Activated T-cell treated with anti-CD3 and anti-CD28 coated beads, Interleukin-2, amount 50 U/mL, for 24 hours (primary cell): ENCODE measurements at regions not wholly inside any gene's neighbourhood (a gene's known extent, or its start where the extent isn't known, plus 50 kb on each side); places are given as distances from the start of the nearest gene placed in this dataset.
"Not testable (repeated sequence)": the region's sequence is repeated elsewhere in the genome, so short reads cannot be mapped to it uniquely, and the experiment has no call there.

ENCODE experiments used
- DNase-seq: peaks from one replicate; pipeline ENCODE4 v3.0.0-alpha.2; 2020
- H3K27ac Mint-ChIP-seq: 2 replicates; pipeline ENCODE4 v1.8.0; 2020; ENCODE audit warnings: mild to moderate bottlenecking, mixed read lengths
- H3K27me3 Mint-ChIP-seq: 2 replicates; pipeline ENCODE4 v1.8.0; 2020; ENCODE audit warnings: mixed read lengths
- H3K36me3 Mint-ChIP-seq: 2 replicates; pipeline ENCODE4 v1.8.0; 2020; ENCODE audit warnings: low read depth, mixed read lengths
- H3K4me1 Mint-ChIP-seq: 2 replicates; pipeline ENCODE4 v1.8.0; 2020; ENCODE audit warnings: low read depth, mixed read lengths
- H3K4me3 Mint-ChIP-seq: 2 replicates; pipeline ENCODE4 v1.8.0; 2020; ENCODE audit warnings: mild to moderate bottlenecking, moderate library complexity, mixed read lengths
- H3K9me3 Mint-ChIP-seq: 2 replicates; pipeline ENCODE4 v1.8.0; 2020; ENCODE audit warnings: mixed read lengths

GRCh38 chr1:232363008-232363407 is 266.9 kb downstream of the SIPA1L2 start:
- no peak overlapping the region for H3K27ac Mint-ChIP-seq
- no peaks in the 10 kb centered on the region for H3K36me3 Mint-ChIP-seq
- H3K4me1 Mint-ChIP-seq = no peaks in the 10 kb centered on the region
- no peak for DNase-seq
- H3K27me3 Mint-ChIP-seq = no peaks in the 10 kb centered on the region
- H3K4me3 Mint-ChIP-seq = no peak overlapping the region
- no peaks in the 10 kb centered on the region for H3K9me3 Mint-ChIP-seq

DNA sequence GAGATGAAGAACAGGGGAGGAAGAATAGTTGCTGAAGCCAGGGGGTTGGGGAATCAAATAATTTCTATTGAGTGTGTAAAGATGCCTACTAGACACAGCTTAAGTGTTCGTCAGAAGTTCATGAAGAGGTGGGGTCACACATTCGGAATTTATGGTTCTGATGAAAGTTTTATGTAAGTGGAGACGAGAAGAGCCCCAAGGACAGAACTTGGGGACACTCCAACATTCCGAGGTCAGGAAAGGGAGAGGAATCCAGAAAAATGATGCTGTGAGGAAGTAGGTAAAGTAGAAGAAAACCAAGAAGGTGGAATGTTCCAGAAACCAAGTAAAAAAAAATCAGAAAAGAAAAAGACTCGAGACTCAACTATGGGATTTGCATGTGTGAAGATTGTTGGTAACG is 272.5 kb downstream of the SIPA1L2 start:
- Mint-ChIP-seq H3K27ac (no peak overlapping the region), H3K4me1 (no peaks in the 10 kb centered on the region), H3K9me3 (no peaks in the 10 kb centered on the region), H3K36me3 (no peaks in the 10 kb centered on the region), H3K27me3 (no peaks in the 10 kb centered on the region), H3K4me3 (no peak overlapping the region)
- no peak for DNase-seq

- Mint-ChIP-seq H3K4me3 (no peak overlapping the region), H3K27ac (no peak overlapping the region), H3K36me3 (no peaks in the 10 kb centered on the region), H3K27me3 (peaks cover 7% of the 10 kb centered on the region), H3K4me1 (no peaks in the 10 kb centered on the region), H3K9me3 (no peaks in the 10 kb centered on the region)
- no peak for DNase-seq
Measured at GRCh38 chr1:232355162-232356006, 274.5 kb downstream of the SIPA1L2 start.

GRCh38 chr1:232353001-232353400 is 276.9 kb downstream of the SIPA1L2 start:
- no peaks in the 10 kb centered on the region for H3K36me3 Mint-ChIP-seq
- no peaks in the 10 kb centered on the region for H3K4me1 Mint-ChIP-seq
- H3K27me3 Mint-ChIP-seq = peaks cover 10% of the 10 kb centered on the region
- DNase-seq = no peak
- H3K27ac Mint-ChIP-seq = no peak overlapping the region
- H3K9me3 Mint-ChIP-seq = no peaks in the 10 kb centered on the region
- no peak overlapping the region for H3K4me3 Mint-ChIP-seq

- H3K27me3 Mint-ChIP-seq = peaks cover 10% of the 10 kb centered on the region
- H3K27ac Mint-ChIP-seq = no peak overlapping the region
- no peak overlapping the region for H3K4me3 Mint-ChIP-seq
Measured at GRCh38 chr1:232352366-232352765, 277.6 kb downstream of the SIPA1L2 start.

DNA sequence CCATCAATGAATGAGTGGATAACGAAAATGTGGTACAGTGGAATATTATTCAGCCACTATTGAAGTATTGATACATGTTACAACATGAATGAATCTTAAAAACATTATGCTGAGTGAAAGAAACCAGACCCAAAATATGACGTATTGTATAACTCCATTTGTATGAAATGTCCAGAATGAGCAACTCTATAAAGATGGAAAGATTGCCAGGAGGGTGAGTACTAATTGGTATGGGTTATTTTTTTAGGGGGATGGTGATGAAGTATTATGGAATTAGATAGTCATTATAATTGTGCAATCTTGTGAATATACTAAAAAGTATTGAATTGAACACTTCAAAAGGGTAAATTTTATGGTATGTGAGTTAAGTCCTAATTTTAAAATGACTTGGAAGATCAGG is 278.6 kb downstream of the SIPA1L2 start:
- Mint-ChIP-seq H3K9me3 (no peaks in the 10 kb centered on the region), H3K4me3 (no peak overlapping the region), H3K36me3 (no peaks in the 10 kb centered on the region), H3K4me1 (no peaks in the 10 kb centered on the region), H3K27me3 (peaks cover 10% of the 10 kb centered on the region), H3K27ac (no peak overlapping the region)
- no peak for DNase-seq

More at GRCh38 chr1:232352366-232352765, 277.6 kb downstream of the SIPA1L2 start:
- Mint-ChIP-seq H3K9me3 (no peaks in the 10 kb centered on the region), H3K4me1 (no peaks in the 10 kb centered on the region), H3K36me3 (no peaks in the 10 kb centered on the region)
- no peak for DNase-seq

- Mint-ChIP-seq H3K27me3 (peaks cover 17% of the 10 kb centered on the region), H3K4me3 (no peak overlapping the region), H3K4me1 (no peaks in the 10 kb centered on the region), H3K9me3 (peaks cover 10% of the 10 kb centered on the region), H3K36me3 (no peaks in the 10 kb centered on the region), H3K27ac (no peak overlapping the region)
- no peak for DNase-seq
Measured at GRCh38 chr1:232346844-232347243, 283.1 kb downstream of the SIPA1L2 start.

DNA sequence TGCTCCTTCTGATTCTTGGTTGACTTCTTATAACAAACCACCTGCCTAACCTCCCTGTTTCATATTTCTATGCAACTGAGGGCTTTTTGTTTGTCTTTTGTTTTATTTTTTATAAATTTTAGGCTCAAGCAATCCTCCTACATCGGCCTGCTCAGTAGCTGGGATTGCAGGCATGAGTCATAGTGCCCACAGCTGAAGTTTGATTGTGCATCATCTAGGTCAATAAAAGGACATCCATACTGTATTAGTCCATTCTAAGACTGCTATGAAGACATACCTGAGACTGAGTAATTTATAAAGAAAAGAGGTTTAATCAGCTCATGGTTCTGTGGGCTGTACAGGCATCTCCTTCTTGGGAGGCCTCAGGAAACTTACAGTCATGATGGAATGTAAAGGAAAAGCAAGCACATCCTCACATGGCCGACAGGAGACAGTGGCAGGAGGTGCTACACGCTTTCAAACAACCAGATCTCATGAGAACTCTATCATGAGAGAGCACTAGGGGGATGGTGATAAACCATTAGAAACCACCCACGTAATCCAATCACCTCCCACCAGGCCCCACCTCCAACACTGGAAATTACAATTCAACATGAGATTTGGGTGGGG is 285.0 kb downstream of the SIPA1L2 start:
- H3K4me3 Mint-ChIP-seq = no peak overlapping the region
- no peaks in the 10 kb centered on the region for H3K4me1 Mint-ChIP-seq
- H3K27ac Mint-ChIP-seq = no peak overlapping the region
- H3K9me3 Mint-ChIP-seq = peaks cover 10% of the 10 kb centered on the region
- peaks cover 15% of the 10 kb centered on the region for H3K27me3 Mint-ChIP-seq
- H3K36me3 Mint-ChIP-seq = no peaks in the 10 kb centered on the region
- DNase-seq = no peak

GRCh38 chr1:232344186-232344585 is 285.7 kb downstream of the SIPA1L2 start:
- not testable (repeated sequence) for H3K36me3 Mint-ChIP-seq, H3K4me1 Mint-ChIP-seq, H3K27ac Mint-ChIP-seq, H3K4me3 Mint-ChIP-seq, DNase-seq
- peaks cover 10% of the 10 kb centered on the region for H3K9me3 Mint-ChIP-seq
- peaks cover 15% of the 10 kb centered on the region for H3K27me3 Mint-ChIP-seq

DNA sequence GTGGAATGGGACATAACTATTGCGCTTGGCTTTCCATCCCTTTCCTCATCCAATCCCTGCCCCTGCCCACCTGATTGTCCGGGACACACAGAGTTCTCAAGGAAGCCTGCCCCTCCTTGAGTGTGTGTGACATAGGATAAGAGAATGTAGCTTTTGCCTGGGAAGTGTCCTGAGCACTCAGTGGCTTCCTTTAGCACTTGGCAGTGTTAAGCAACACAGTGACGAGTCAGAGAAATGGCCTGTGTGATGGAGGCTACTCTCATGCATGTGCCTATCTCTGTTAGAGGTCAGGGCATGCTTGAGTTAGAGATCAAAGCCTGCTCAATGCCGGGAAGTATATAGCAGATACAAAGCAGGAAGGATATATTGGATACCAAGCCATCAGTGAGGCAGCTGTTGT is 289.5 kb downstream of the SIPA1L2 start:
- Mint-ChIP-seq H3K4me3 (no peak overlapping the region), H3K4me1 (peaks cover 7% of the 10 kb centered on the region), H3K9me3 (peaks cover 5% of the 10 kb centered on the region), H3K36me3 (no peaks in the 10 kb centered on the region), H3K27me3 (peaks cover 26% of the 10 kb centered on the region), H3K27ac (no peak overlapping the region)
- DNase-seq = no peak

- H3K27ac Mint-ChIP-seq = no peak overlapping the region
- peaks cover 18% of the 10 kb centered on the region for H3K4me1 Mint-ChIP-seq
- H3K36me3 Mint-ChIP-seq = no peaks in the 10 kb centered on the region
- H3K27me3 Mint-ChIP-seq = peaks cover 30% of the 10 kb centered on the region
- no peak overlapping the region for H3K4me3 Mint-ChIP-seq
- H3K9me3 Mint-ChIP-seq = no peaks in the 10 kb centered on the region
- no peak for DNase-seq
Measured at GRCh38 chr1:232339073-232339472, 290.9 kb downstream of the SIPA1L2 start.

- no peak overlapping the region for H3K4me3 Mint-ChIP-seq
- H3K9me3 Mint-ChIP-seq = no peaks in the 10 kb centered on the region
- peaks cover 29% of the 10 kb centered on the region for H3K27me3 Mint-ChIP-seq
- no peak for DNase-seq
- H3K4me1 Mint-ChIP-seq = peaks cover 19% of the 10 kb centered on the region
- no peak overlapping the region for H3K27ac Mint-ChIP-seq
- no peaks in the 10 kb centered on the region for H3K36me3 Mint-ChIP-seq
Measured at GRCh38 chr1:232335741-232336293, 294.1 kb downstream of the SIPA1L2 start.

DNA sequence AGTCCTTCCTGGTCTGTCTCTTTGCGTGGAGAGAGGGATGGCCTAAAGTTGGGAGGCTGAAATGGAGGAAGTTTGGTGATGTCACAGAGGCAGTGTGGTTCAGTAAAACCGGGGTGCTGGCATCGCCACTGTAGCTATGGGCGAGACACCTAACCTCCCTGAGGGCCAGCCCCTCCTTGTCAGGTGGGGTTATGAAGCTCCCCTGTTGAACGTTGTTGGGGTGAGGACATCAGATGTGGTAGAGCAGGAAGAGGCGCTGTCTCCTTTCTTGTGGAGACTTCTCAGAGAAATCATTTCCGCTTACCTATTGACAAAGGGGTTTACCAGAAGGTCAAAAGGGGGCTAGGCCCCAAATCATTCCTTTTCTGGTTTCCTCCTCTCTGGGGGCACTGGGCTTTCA is 294.7 kb downstream of the SIPA1L2 start:
- Mint-ChIP-seq H3K27me3 (peaks cover 29% of the 10 kb centered on the region), H3K36me3 (no peaks in the 10 kb centered on the region), H3K27ac (peak overlapping the region; percentile 55), H3K4me1 (peaks cover 19% of the 10 kb centered on the region), H3K4me3 (no peak overlapping the region), H3K9me3 (no peaks in the 10 kb centered on the region)
- peak; percentile 33 for DNase-seq

DNA sequence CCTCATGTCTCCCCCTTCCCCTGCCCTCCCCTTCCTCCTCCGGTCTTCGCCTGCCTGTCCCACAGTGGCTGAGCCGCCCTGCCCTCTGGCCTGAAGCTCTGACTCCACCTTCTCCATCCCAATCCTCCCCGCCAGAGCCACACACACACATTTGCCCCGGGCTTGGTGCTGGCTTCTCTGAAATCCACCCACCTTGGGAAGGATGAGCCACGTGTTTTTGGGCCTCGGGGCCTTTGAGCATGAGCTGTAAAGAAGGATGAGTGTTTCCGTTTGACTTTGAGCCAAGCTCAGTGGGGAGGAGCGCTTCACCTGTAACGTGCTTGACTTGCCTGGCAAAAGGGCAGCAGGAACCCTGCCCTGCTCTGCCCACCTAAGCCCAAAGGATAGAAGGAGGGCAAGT is 295.1 kb downstream of the SIPA1L2 start:
- Mint-ChIP-seq H3K36me3 (no peaks in the 10 kb centered on the region), H3K9me3 (no peaks in the 10 kb centered on the region), H3K4me3 (no peak overlapping the region), H3K4me1 (peaks cover 19% of the 10 kb centered on the region), H3K27ac (peak overlapping the region; percentile 55), H3K27me3 (peaks cover 29% of the 10 kb centered on the region)
- DNase-seq = no peak

- peaks cover 19% of the 10 kb centered on the region for H3K4me1 Mint-ChIP-seq
- peaks cover 29% of the 10 kb centered on the region for H3K27me3 Mint-ChIP-seq
- H3K27ac Mint-ChIP-seq = no peak overlapping the region
Measured at GRCh38 chr1:232334246-232334645, 295.7 kb downstream of the SIPA1L2 start.

More at GRCh38 chr1:232334246-232334645, 295.7 kb downstream of the SIPA1L2 start:
- H3K4me3 Mint-ChIP-seq = no peak overlapping the region
- no peaks in the 10 kb centered on the region for H3K9me3 Mint-ChIP-seq
- no peak for DNase-seq
- no peaks in the 10 kb centered on the region for H3K36me3 Mint-ChIP-seq
